H9 (cell line): ENCODE measurements at regions not wholly inside any gene's neighbourhood (a gene's known extent, or its start where the extent isn't known, plus 50 kb on each side); places are given as distances from the start of the nearest gene placed in this dataset.

Experiments
- DNase-seq: peaks from one replicate; pipeline ENCODE4 v3.0.0-alpha.2; 2017
- H2AFZ ChIP-seq: one replicate; pipeline ENCODE4 v1.6.1; 2013; ENCODE audit warnings: mild to moderate bottlenecking, low read length, control low read depth, moderate library complexity
- H2AK5ac ChIP-seq: 2 replicates; pipeline ENCODE4 v1.6.1; 2013; ENCODE audit warnings: low read length, control low read depth, mixed read lengths; ENCODE audit not compliant: insufficient read length
- H2BK120ac ChIP-seq: one replicate; pipeline ENCODE4 v1.6.1; 2013; ENCODE audit warnings: low read depth, mild to moderate bottlenecking, low read length, control low read depth, inconsistent platforms; ENCODE audit not compliant: poor library complexity, severe bottlenecking
- H2BK12ac ChIP-seq: 2 replicates; pipeline ENCODE4 v1.6.1; 2013; ENCODE audit warnings: low read length, control low read depth, mixed read lengths, low read depth; ENCODE audit not compliant: insufficient read length
- H2BK15ac ChIP-seq: 2 replicates; pipeline ENCODE4 v1.6.1; 2013; ENCODE audit warnings: low read depth, low read length, control low read depth
- H2BK20ac ChIP-seq: one replicate; pipeline ENCODE4 v1.6.1; 2013; ENCODE audit warnings: low read depth, mild to moderate bottlenecking, low read length, control low read depth, inconsistent platforms; ENCODE audit not compliant: poor library complexity, severe bottlenecking
- H2BK5ac ChIP-seq: 2 replicates; pipeline ENCODE4 v1.6.1; 2013; ENCODE audit warnings: low read length, control low read depth, mixed read lengths; ENCODE audit not compliant: insufficient read length
- H3K14ac ChIP-seq: 2 replicates; pipeline ENCODE4 v1.6.1; 2013; ENCODE audit warnings: low read length, control low read depth; ENCODE audit not compliant: insufficient read depth
- H3K18ac ChIP-seq: 2 replicates; pipeline ENCODE4 v1.6.1; 2013; ENCODE audit warnings: low read depth, mild to moderate bottlenecking, mixed read lengths, low read length, control low read depth; ENCODE audit not compliant: insufficient read length
- H3K23ac ChIP-seq: 2 replicates; pipeline ENCODE4 v1.6.1; 2013; ENCODE audit warnings: low read length, control low read depth, mixed read lengths, low read depth; ENCODE audit not compliant: insufficient read length
- H3K23me2 ChIP-seq: 2 replicates; pipeline ENCODE4 v1.6.1; 2013; ENCODE audit warnings: low read depth, mild to moderate bottlenecking, mixed read lengths, low read length, control low read depth; ENCODE audit not compliant: insufficient read length, poor library complexity, severe bottlenecking
- H3K27ac ChIP-seq: 2 replicates; pipeline ENCODE4 v1.5.1; 2013; ENCODE audit warnings: low read length, control low read depth, mixed read lengths, low read depth; ENCODE audit not compliant: insufficient read length
- H3K27me3 ChIP-seq: 2 replicates; pipeline ENCODE4 v1.6.1; 2013; ENCODE audit warnings: low read length, control low read depth, inconsistent platforms; ENCODE audit not compliant: insufficient read depth
- H3K4ac ChIP-seq: 2 replicates; pipeline ENCODE4 v1.6.1; 2013; ENCODE audit warnings: low read depth, mild to moderate bottlenecking, control low read depth, inconsistent platforms, low read length, moderate library complexity
- H3K4me1 ChIP-seq: 2 replicates; pipeline ENCODE4 v1.6.1; 2013; ENCODE audit warnings: low read length, control low read depth, inconsistent platforms; ENCODE audit not compliant: insufficient read depth
- H3K4me2 ChIP-seq: 2 replicates; pipeline ENCODE4 v1.6.1; 2013; ENCODE audit warnings: low read length, control low read depth, mixed read lengths; ENCODE audit not compliant: insufficient read length, insufficient read depth
- H3K56ac ChIP-seq: 2 replicates; pipeline ENCODE4 v1.6.1; 2013; ENCODE audit warnings: low read depth, mild to moderate bottlenecking, mixed read lengths, low read length, control low read depth; ENCODE audit not compliant: insufficient read length
- H3K79me1 ChIP-seq: 2 replicates; pipeline ENCODE4 v1.6.1; 2013; ENCODE audit warnings: low read depth, mild to moderate bottlenecking, moderate library complexity, low read length, control low read depth, inconsistent platforms; ENCODE audit not compliant: insufficient read depth, poor library complexity, severe bottlenecking
- H3K79me2 ChIP-seq: 2 replicates; pipeline ENCODE4 v1.6.1; 2013; ENCODE audit warnings: low read length, control low read depth, inconsistent platforms; ENCODE audit not compliant: insufficient read depth
- H3K9ac ChIP-seq: 2 replicates; pipeline ENCODE4 v1.6.1; 2013; ENCODE audit warnings: low read length, control low read depth, mixed read lengths; ENCODE audit not compliant: insufficient read length; ENCODE audit errors: extremely low read depth
- H3K9me3 ChIP-seq: one replicate; pipeline ENCODE4 v1.6.1; 2013; ENCODE audit warnings: low read depth, low read length, inconsistent platforms; ENCODE audit not compliant: control insufficient read depth
- H3T11ph ChIP-seq: one replicate; pipeline ENCODE4 v1.6.1; 2013; ENCODE audit warnings: mild to moderate bottlenecking, low read length, control low read depth, inconsistent platforms
- H4K20me1 ChIP-seq: one replicate; pipeline ENCODE4 v1.6.1; 2013; ENCODE audit not compliant: control insufficient read depth, insufficient read length, insufficient read depth
- H4K5ac ChIP-seq: 2 replicates; pipeline ENCODE4 v1.6.1; 2013; ENCODE audit warnings: low read depth, mild to moderate bottlenecking, mixed read lengths, low read length, control low read depth; ENCODE audit not compliant: insufficient read length
- H4K8ac ChIP-seq: replicated peaks from 2 replicates; pipeline ENCODE4 v1.6.1; 2013; ENCODE audit warnings: low read length, control low read depth, mixed read lengths, low read depth; ENCODE audit not compliant: insufficient read length
- H4K91ac ChIP-seq: 2 replicates; pipeline ENCODE4 v1.6.1; 2013; ENCODE audit warnings: low read depth, mild to moderate bottlenecking, moderate library complexity, mixed read lengths, low read length, control low read depth; ENCODE audit not compliant: insufficient read length
- H3K27ac Mint-ChIP-seq, 3 experiments: 2 replicates in 2 of 3; 3 replicates in 1 of 3; pipeline ENCODE4 v1.8.0; 2020 to 2021; ENCODE audit warnings: mixed read lengths in 3 of 3, mild to moderate bottlenecking in 1 of 3, moderate library complexity in 1 of 3
- H3K27me3 Mint-ChIP-seq: 2 replicates; pipeline ENCODE4 v1.8.0; 2021; ENCODE audit warnings: low read depth, mild to moderate bottlenecking, moderate library complexity, mixed read lengths
- H3K36me3 Mint-ChIP-seq, 3 experiments: 2 replicates in 2 of 3; 3 replicates in 1 of 3; pipeline ENCODE4 v1.8.0; 2020 to 2021; ENCODE audit warnings: low read depth in 3 of 3, mixed read lengths in 3 of 3; ENCODE audit not compliant: insufficient read depth in 1 of 3
- H3K4me1 Mint-ChIP-seq, 2 experiments: 2 replicates each; pipeline ENCODE4 v1.8.0; 2020; ENCODE audit warnings: mixed read lengths in 2 of 2
- H3K4me3 Mint-ChIP-seq, 2 experiments: 2 replicates in 1 of 2; 3 replicates in 1 of 2; pipeline ENCODE4 v1.8.0; 2020 to 2021; ENCODE audit warnings: mild to moderate bottlenecking in 2 of 2, mixed read lengths in 2 of 2, moderate library complexity in 1 of 2
- H3K9me3 Mint-ChIP-seq, 2 experiments: 2 replicates in 1 of 2; 3 replicates in 1 of 2; pipeline ENCODE4 v1.8.0; 2020; ENCODE audit warnings: mild to moderate bottlenecking in 2 of 2, mixed read lengths in 2 of 2, moderate library complexity in 1 of 2
- CTCF ChIP-seq: fragments of 200-600 bp; sonication (generic); conservative IDR thresholded peaks from 3 replicates; pipeline ENCODE4 v1.8.0; 2021; ENCODE audit warnings: antibody characterized with exemption, mild to moderate bottlenecking
- WGBS: extraction: QIAGEN DNeasy Blood & Tissue Kit; methylation state at CpG from one replicate; pipeline ENCODE4 v1.1.7; 2013; ENCODE audit warnings: missing lambda C conversion rate, low lambda C conversion rate, mixed read lengths; ENCODE audit not compliant: insufficient read length; ENCODE audit errors: extremely low coverage; 5-methylcytosine and 5-hydroxymethylcytosine counted together

DNA sequence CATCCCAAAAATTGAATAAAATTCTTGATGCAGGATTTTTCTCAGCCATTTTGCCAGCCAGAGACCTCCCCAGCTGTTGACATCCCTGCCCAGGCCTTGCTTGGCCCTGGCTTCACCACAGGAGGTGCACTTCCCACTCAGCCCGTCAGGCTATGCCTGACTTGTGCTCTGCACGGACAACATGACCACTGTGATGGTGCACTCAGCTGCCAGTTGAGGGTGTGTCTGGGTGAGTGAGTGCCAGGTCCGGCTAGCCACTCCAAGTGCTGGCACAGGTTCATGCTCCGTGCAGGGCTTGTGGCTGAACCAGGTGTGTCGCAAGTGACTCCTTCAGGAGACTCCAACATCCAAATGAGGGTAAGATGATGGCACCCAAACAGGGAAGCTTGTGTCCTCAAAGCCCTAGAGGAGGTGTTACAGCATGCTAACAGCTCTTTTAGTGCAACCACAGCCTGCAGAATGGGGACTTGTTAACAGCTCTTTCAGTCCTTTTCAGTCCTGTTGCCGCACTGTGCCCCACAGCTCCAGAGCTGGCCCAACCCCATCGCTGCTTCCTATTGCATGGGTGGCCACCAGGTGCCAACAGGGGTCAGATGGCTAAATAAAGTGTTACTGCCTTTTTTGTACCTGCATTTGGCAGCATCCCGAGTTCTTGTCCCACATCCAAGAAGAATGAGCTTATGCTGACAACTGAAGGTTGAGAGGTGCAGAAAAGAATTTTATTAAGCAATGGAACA, 380.7 kb downstream of the SLITRK5 start:
- no CpG with 5 or more reads among the region's 8 CpGs for WGBS

More for the DNA sequence above, 380.7 kb downstream of the SLITRK5 start:
- Histone ChIP-seq H3T11ph (no peak overlapping the region), H2BK20ac (no peak overlapping the region), H4K91ac (no peak overlapping the region), H3K27me3 (no peaks in the 10 kb centered on the region), H3K4me1 (no peaks in the 10 kb centered on the region), H3K9ac (no peak overlapping the region), H2BK12ac (no peak overlapping the region), H3K23ac (no peak overlapping the region), H2BK120ac (no peak overlapping the region), H3K4ac (no peak overlapping the region), H2AFZ (no peak overlapping the region), H3K18ac (no peak overlapping the region), H3K4me2 (no peak overlapping the region), H3K79me2 (no peaks in the 10 kb centered on the region), H2BK15ac (no peak overlapping the region), H4K5ac (no peak overlapping the region), H3K23me2 (no peaks in the 10 kb centered on the region), H4K8ac (no peak overlapping the region), H3K14ac (no peak overlapping the region; the same call in 1 of the 2 replicates), H3K9me3 (peaks cover 7% of the 10 kb centered on the region), H2BK5ac (no peak overlapping the region), H3K79me1 (no peaks in the 10 kb centered on the region), H4K20me1 (no peaks in the 10 kb centered on the region), H3K27ac (no peak overlapping the region), H2AK5ac (no peak overlapping the region), H3K56ac (no peak overlapping the region)
- Mint-ChIP-seq H3K4me3 (no peak overlapping the region), H3K36me3 (peaks cover 0 to 20% (median 15%) of the 10 kb centered on the region in 3 experiments; a peak in 6 of 7 replicates), H3K27ac (no peak overlapping the region), H3K27me3 (no peaks in the 10 kb centered on the region), H3K4me1 (no peaks in the 10 kb centered on the region), H3K9me3 (peaks cover 17 to 23% of the 10 kb centered on the region in 2 experiments)
- peak; percentile 29 for DNase-seq
- no peak for TF ChIP-seq CTCF
